HEK293 (cell line): ENCODE measurements at regions not wholly inside any gene's neighbourhood (a gene's known extent, or its start where the extent isn't known, plus 50 kb on each side); places are given as distances from the start of the nearest gene placed in this dataset.

Source experiments
- CTCF ChIA-PET: fragments of 350-600 bp; formaldehyde crosslinking; extraction: SDS; loops from one replicate; lab custom pipeline; 2021; ENCODE audit warnings: antibody characterized with exemption; lab: Yijun Ruan, JAX
- POLR2A ChIA-PET: fragments of 300-600 bp; formaldehyde crosslinking; extraction: SDS; loops from one replicate; lab custom pipeline; 2020; ENCODE audit warnings: antibody characterized with exemption, inconsistent platforms; lab: Yijun Ruan, JAX
- H3K27ac ChIP-seq: fragments of 200-500 bp; sonication (Bioruptor generic); 2 replicates; pipeline ENCODE4 v1.5.1; 2014; ENCODE audit warnings: low read depth, low read length, control low read depth, inconsistent platforms; ENCODE audit errors: extremely low read depth
- H3K36me3 ChIP-seq, 2 experiments: fragments of 200-500 bp in 1 of 2; sonication (Bioruptor generic) in 1 of 2; 1 replicate in 1 of 2; 2 replicates in 1 of 2; pipeline ENCODE4 v1.5.1; 2014 to 2017; ENCODE audit warnings: inconsistent platforms in 2 of 2, low read length in 2 of 2; ENCODE audit not compliant: control insufficient read depth in 2 of 2, insufficient read depth in 1 of 2
- H3K4me1 ChIP-seq: fragments of 200-500 bp; sonication (Bioruptor generic); 2 replicates; pipeline ENCODE4 v1.5.1; 2014; ENCODE audit warnings: mild to moderate bottlenecking, low read length, inconsistent platforms; ENCODE audit not compliant: control insufficient read depth, insufficient read depth
- H3K4me3 ChIP-seq: 2 replicates; pipeline ENCODE4 v1.5.1; 2011; ENCODE audit warnings: low read depth, mild to moderate bottlenecking, control low read depth, low read length, moderate library complexity
- H3K9me3 ChIP-seq: fragments of 200-500 bp; sonication (Bioruptor generic); 2 replicates; pipeline ENCODE4 v1.5.1; 2014; ENCODE audit warnings: low read depth, low read length, inconsistent platforms; ENCODE audit not compliant: control insufficient read depth, insufficient read depth
- BCL11A ChIP-seq: fragments of 450-650 bp; formaldehyde crosslinking; IDR thresholded peaks from 2 replicates; pipeline ENCODE4 v1.5.1; 2016; ENCODE audit warnings: low read depth, missing biosample characterization, missing genetic modification characterization
- FEZF1 ChIP-seq: fragments of 450-650 bp; formaldehyde crosslinking; IDR thresholded peaks from 2 replicates; pipeline ENCODE4 v1.5.1; 2016; ENCODE audit warnings: missing biosample characterization, missing genetic modification characterization
- HOXC10 ChIP-seq: sonication (generic); formaldehyde crosslinking; IDR thresholded peaks from 2 replicates; pipeline ENCODE4 v1.8.1; 2023; ENCODE audit warnings: mild to moderate bottlenecking, missing genetic modification reagents
- PRDM10 ChIP-seq: fragments of 450-650 bp; formaldehyde crosslinking; IDR thresholded peaks from 2 replicates; pipeline ENCODE4 v1.5.1; 2016; ENCODE audit warnings: missing biosample characterization, missing genetic modification characterization
- RBAK ChIP-seq: fragments of 450-650 bp; formaldehyde crosslinking; IDR thresholded peaks from 2 replicates; pipeline ENCODE4 v1.5.1; 2016; ENCODE audit warnings: missing biosample characterization, missing genetic modification characterization
- REST ChIP-seq: fragments of 450-650 bp; formaldehyde crosslinking; IDR thresholded peaks from 2 replicates; pipeline ENCODE4 v1.5.1; 2016; ENCODE audit warnings: missing biosample characterization, missing genetic modification characterization
- SCRT2 ChIP-seq: fragments of 450-650 bp; formaldehyde crosslinking; IDR thresholded peaks from 2 replicates; pipeline ENCODE4 v1.5.1; 2016; ENCODE audit warnings: missing biosample characterization, missing genetic modification characterization
- TRIM28 ChIP-seq: IDR thresholded peaks from 2 replicates; pipeline ENCODE4 v1.6.1; 2011; ENCODE audit warnings: low read length, control low read depth, borderline replicate concordance
- ZBTB48 ChIP-seq: fragments of 450-650 bp; formaldehyde crosslinking; IDR thresholded peaks from 2 replicates; pipeline ENCODE4 v1.5.1; 2016; ENCODE audit warnings: missing biosample characterization, missing genetic modification characterization
- ZBTB49 ChIP-seq: fragments of 450-650 bp; formaldehyde crosslinking; IDR thresholded peaks from 2 replicates; pipeline ENCODE4 v1.5.1; 2016; ENCODE audit warnings: missing biosample characterization, missing genetic modification characterization, low read depth
- ZEB2 ChIP-seq: fragments of 450-650 bp; formaldehyde crosslinking; IDR thresholded peaks from 2 replicates; pipeline ENCODE4 v1.5.1; 2016; ENCODE audit warnings: missing biosample characterization, missing genetic modification characterization
- ZNF157 ChIP-seq: fragments of 450-650 bp; formaldehyde crosslinking; IDR thresholded peaks from 2 replicates; pipeline ENCODE4 v1.5.1; 2016; ENCODE audit warnings: missing biosample characterization, missing genetic modification characterization
- ZNF19 ChIP-seq: fragments of 450-650 bp; formaldehyde crosslinking; IDR thresholded peaks from 2 replicates; pipeline ENCODE4; 2016; ENCODE audit warnings: missing biosample characterization, missing genetic modification characterization, low read depth
- ZNF211 ChIP-seq: fragments of 450-650 bp; formaldehyde crosslinking; IDR thresholded peaks from 2 replicates; pipeline ENCODE4 v1.5.1; 2016; ENCODE audit warnings: low read depth, missing biosample characterization, missing genetic modification characterization
- ZNF214 ChIP-seq: fragments of 450-650 bp; formaldehyde crosslinking; IDR thresholded peaks from 2 replicates; pipeline ENCODE4 v1.5.1; 2017; ENCODE audit warnings: missing biosample characterization, mild to moderate bottlenecking, missing genetic modification characterization, borderline replicate concordance
- ZNF221 ChIP-seq: fragments of 450-650 bp; formaldehyde crosslinking; IDR thresholded peaks from 2 replicates; pipeline ENCODE4 v1.5.1; 2017; ENCODE audit warnings: missing biosample characterization, missing genetic modification characterization, borderline replicate concordance
- ZNF280C ChIP-seq: fragments of 450-650 bp; formaldehyde crosslinking; IDR thresholded peaks from 2 replicates; pipeline ENCODE4 v1.5.1; 2016; ENCODE audit warnings: missing biosample characterization, missing genetic modification characterization
- ZNF302 ChIP-seq: fragments of 450-650 bp; formaldehyde crosslinking; IDR thresholded peaks from 2 replicates; pipeline ENCODE4 v1.5.1; 2016; ENCODE audit warnings: missing biosample characterization, missing genetic modification characterization, low read depth
- ZNF404 ChIP-seq: fragments of 450-650 bp; formaldehyde crosslinking; IDR thresholded peaks from 2 replicates; pipeline ENCODE4 v1.5.1; 2017; ENCODE audit warnings: missing biosample characterization, missing genetic modification characterization
- ZNF473 ChIP-seq: fragments of 450-650 bp; formaldehyde crosslinking; IDR thresholded peaks from 2 replicates; pipeline ENCODE4 v1.5.1; 2017; ENCODE audit warnings: missing biosample characterization, missing genetic modification characterization
- ZNF530 ChIP-seq: fragments of 450-650 bp; formaldehyde crosslinking; IDR thresholded peaks from 2 replicates; pipeline ENCODE4 v1.5.1; 2016; ENCODE audit warnings: low read depth, missing biosample characterization, missing genetic modification characterization
- ZNF558 ChIP-seq: fragments of 450-650 bp; formaldehyde crosslinking; IDR thresholded peaks from 2 replicates; pipeline ENCODE4 v1.5.1; 2016; ENCODE audit warnings: missing biosample characterization, missing genetic modification characterization
- ZNF654 ChIP-seq: fragments of 450-650 bp; formaldehyde crosslinking; IDR thresholded peaks from 2 replicates; pipeline ENCODE4 v1.5.1; 2016; ENCODE audit warnings: low read depth, missing biosample characterization, missing genetic modification characterization
- ZNF76 ChIP-seq: fragments of 450-650 bp; formaldehyde crosslinking; IDR thresholded peaks from 2 replicates; pipeline ENCODE4; 2016; ENCODE audit warnings: low read depth, missing biosample characterization, missing genetic modification characterization, borderline replicate concordance
- ZNF830 ChIP-seq: fragments of 450-650 bp; IDR thresholded peaks from 2 replicates; pipeline ENCODE4 v1.5.0; 2018; ENCODE audit warnings: missing biosample characterization, missing genetic modification characterization, low read depth, mild to moderate bottlenecking, moderate library complexity
- ZSCAN30 ChIP-seq: fragments of 450-650 bp; IDR thresholded peaks from 2 replicates; pipeline ENCODE4 v1.5.1; 2018; ENCODE audit warnings: missing biosample characterization, mild to moderate bottlenecking, missing genetic modification characterization, moderate library complexity

- POLR2A ChIA-PET, result no interaction called here
- TF ChIP-seq ZNF530 (no peak), ZNF280C (tag by site-specific recombination) (no peak), HOXC10 (CRISPR knock-in tag) (no peak), FEZF1 (no peak), BCL11A (tag by site-specific recombination) (no peak), ZNF221 (tag by site-specific recombination) (no peak), SCRT2 (tag by site-specific recombination) (no peak), REST (tag by site-specific recombination) (no peak), ZNF76 (tag by site-specific recombination) (no peak), ZNF473 (tag by site-specific recombination) (no peak), ZBTB48 (tag by site-specific recombination) (no peak), ZNF830 (tag by site-specific recombination) (no peak), ZBTB49 (no peak), ZNF558 (tag by site-specific recombination) (no peak), ZNF654 (tag by site-specific recombination) (no peak), ZNF404 (no peak), ZNF214 (no peak), ZNF302 (tag by site-specific recombination) (no peak), ZNF157 (no peak), ZNF19 (tag by site-specific recombination) (no peak)
- TF ChIP-seq, all 188 proteins: peak for 0
- H3K4me3 ChIP-seq, result no peak overlapping the region
- no peaks in the 10 kb centered on the region for H3K9me3 ChIP-seq
- no peaks in the 10 kb centered on the region for H3K4me1 ChIP-seq
- CTCF ChIA-PET, result no interaction called here
- no peaks in the 10 kb centered on the region for H3K36me3 ChIP-seq
- no peak overlapping the region for H3K27ac ChIP-seq
Observed at GRCh38 chr5:36801523-36801922, 75.0 kb upstream of the NIPBL start.

- ChIA-PET CTCF (no interaction called here), POLR2A (no interaction called here)
Observed at GRCh38 chr5:36802187-36802586, 74.4 kb upstream of the NIPBL start.

More at GRCh38 chr5:36802187-36802586, 74.4 kb upstream of the NIPBL start:
- TF ChIP-seq ZSCAN30 (tag by site-specific recombination) (no peak), ZEB2 (no peak), ZNF211 (tag by site-specific recombination) (no peak), PRDM10 (tag by site-specific recombination) (no peak), RBAK (tag by site-specific recombination) (no peak), TRIM28 (no peak)
- Histone ChIP-seq H3K27ac (no peak overlapping the region), H3K4me3 (no peak overlapping the region), H3K9me3 (no peaks in the 10 kb centered on the region), H3K36me3 (no peaks in the 10 kb centered on the region), H3K4me1 (no peaks in the 10 kb centered on the region)
